Adrenal gland (tissue), 5 donors: ENCODE measurements at regions not wholly inside any gene's neighbourhood (a gene's known extent, or its start where the extent isn't known, plus 50 kb on each side); places are given as distances from the start of the nearest gene placed in this dataset.

Experiments
- POLR2A ChIP-seq, 2 donors: fragments of 450-650 bp; IDR thresholded peaks; one replicate each; pipeline ENCODE4 v1.6.1; 2017; ENCODE audit warnings: antibody characterized with exemption in 2 of 2, mild to moderate bottlenecking in 2 of 2, moderate library complexity in 1 of 2
- TF ChIP-seq, protein P1 (sequence below), 6 experiments: fragments of 450-650 bp in 4 of 6; fragments of 200-600 bp in 2 of 6; sonication (generic) in 1 of 6; IDR thresholded peaks; 1 replicate in 5 of 6; 2 replicates in 1 of 6; pipeline versions ENCODE4 v1.5.1 to v1.8.0; 2016 to 2021; ENCODE audit warnings: antibody characterized with exemption in 6 of 6, mild to moderate bottlenecking in 2 of 6, moderate library complexity in 1 of 6
- donor health status: DM: no; HTN: no; CAD: no.

DNA sequence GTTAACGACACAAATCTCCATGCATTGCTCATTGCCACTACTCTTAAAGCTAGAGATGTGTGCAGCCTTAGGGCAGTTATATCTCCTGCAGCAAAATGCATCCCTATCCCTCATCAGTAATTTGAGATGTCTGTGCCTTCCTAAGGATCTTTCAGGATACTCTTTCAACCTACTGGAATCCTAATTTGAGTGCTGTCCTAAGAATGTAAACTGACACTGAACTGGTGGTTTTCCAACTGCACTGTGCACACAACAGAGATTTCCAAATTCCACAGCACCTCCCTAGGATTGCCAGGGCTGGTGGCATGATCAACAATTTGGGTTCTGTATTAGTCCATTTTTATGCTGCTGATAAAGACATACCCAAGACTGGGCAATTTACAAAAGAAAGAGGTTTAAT, 193.9 kb downstream of the LTN1 start:
- TF ChIP-seq, protein P1, sequence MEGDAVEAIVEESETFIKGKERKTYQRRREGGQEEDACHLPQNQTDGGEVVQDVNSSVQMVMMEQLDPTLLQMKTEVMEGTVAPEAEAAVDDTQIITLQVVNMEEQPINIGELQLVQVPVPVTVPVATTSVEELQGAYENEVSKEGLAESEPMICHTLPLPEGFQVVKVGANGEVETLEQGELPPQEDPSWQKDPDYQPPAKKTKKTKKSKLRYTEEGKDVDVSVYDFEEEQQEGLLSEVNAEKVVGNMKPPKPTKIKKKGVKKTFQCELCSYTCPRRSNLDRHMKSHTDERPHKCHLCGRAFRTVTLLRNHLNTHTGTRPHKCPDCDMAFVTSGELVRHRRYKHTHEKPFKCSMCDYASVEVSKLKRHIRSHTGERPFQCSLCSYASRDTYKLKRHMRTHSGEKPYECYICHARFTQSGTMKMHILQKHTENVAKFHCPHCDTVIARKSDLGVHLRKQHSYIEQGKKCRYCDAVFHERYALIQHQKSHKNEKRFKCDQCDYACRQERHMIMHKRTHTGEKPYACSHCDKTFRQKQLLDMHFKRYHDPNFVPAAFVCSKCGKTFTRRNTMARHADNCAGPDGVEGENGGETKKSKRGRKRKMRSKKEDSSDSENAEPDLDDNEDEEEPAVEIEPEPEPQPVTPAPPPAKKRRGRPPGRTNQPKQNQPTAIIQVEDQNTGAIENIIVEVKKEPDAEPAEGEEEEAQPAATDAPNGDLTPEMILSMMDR (IDR thresholded peaks at IDR 0.05) = no peak
- no peak for TF ChIP-seq POLR2A (IDR thresholded peaks at IDR 0.05)
